BLaER1 (cell line): ENCODE measurements at regions not wholly inside any gene's neighbourhood (a gene's known extent, or its start where the extent isn't known, plus 50 kb on each side); places are given as distances from the start of the nearest gene placed in this dataset.
"Not testable (repeated sequence)": the region's sequence is repeated elsewhere in the genome, so short reads cannot be mapped to it uniquely, and the experiment has no call there.

Experiments
- H3K27ac ChIP-seq: shearing (Covaris generic); formaldehyde crosslinking; 2 replicates; pipeline ENCODE4 v1.8.1; 2022
- H3K27me3 ChIP-seq: shearing (Covaris generic); formaldehyde crosslinking; 2 replicates; pipeline ENCODE4 v1.8.1; 2022
- H3K36me3 ChIP-seq: shearing (Covaris generic); formaldehyde crosslinking; 2 replicates; pipeline ENCODE4 v1.8.1; 2022
- H3K4me1 ChIP-seq: shearing (Covaris generic); formaldehyde crosslinking; 2 replicates; pipeline ENCODE4 v1.8.1; 2022
- H3K4me2 ChIP-seq: shearing (Covaris generic); formaldehyde crosslinking; 2 replicates; pipeline ENCODE4 v1.8.1; 2022
- H3K4me3 ChIP-seq: shearing (Covaris generic); formaldehyde crosslinking; 2 replicates; pipeline ENCODE4 v1.8.1; 2022
- H3K9ac ChIP-seq: shearing (Covaris generic); formaldehyde crosslinking; 2 replicates; pipeline ENCODE4 v1.8.1; 2022
- H3K9me3 ChIP-seq: shearing (Covaris generic); formaldehyde crosslinking; 2 replicates; pipeline ENCODE4 v1.8.1; 2022
- H4K20me1 ChIP-seq: shearing (Covaris generic); formaldehyde crosslinking; 2 replicates; pipeline ENCODE4 v1.8.1; 2022
- Cebpa-rat ChIP-seq: shearing (Covaris generic); IDR thresholded peaks from 2 replicates; pipeline ENCODE4 v1.8.1; 2022

DNA sequence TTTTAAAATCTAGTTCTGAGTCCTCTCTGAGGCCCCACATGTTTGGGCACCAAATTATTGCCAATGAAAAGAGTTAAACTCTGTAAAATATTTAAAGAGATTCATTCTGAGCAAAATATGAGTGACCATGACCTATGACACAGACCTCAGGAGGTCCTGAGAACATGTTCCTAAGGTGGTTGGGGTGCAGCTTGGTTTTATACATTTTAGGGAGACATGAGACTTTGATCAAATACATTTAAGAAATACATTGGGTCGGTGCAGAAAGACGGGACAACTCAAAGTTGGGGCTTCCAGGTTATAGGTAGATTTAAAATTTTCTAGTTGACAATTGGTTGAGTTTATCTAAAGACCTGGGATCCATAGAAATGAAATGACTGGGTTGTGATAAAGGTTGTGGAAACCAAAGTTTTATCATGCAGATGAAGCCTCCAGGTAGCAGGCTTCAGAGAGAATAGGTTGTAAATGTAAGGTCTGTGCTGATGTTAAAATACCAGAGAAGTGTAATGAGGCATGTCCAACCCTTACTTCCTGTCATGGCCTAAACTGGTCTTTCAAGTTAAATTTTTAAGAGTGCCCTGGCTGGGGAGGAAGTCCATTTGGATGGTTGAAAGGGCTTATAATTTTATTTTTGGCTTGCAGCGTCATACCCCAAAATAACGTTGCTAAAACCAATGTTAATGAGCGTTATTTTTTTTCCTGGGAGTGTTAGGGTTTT lies 274.9 kb downstream of the NUF2 start:
- Histone ChIP-seq H3K4me3 (no peak overlapping the region), H3K4me1 (peaks cover 24% of the 10 kb centered on the region), H4K20me1 (no peaks in the 10 kb centered on the region), H3K4me2 (peak overlapping the region; percentile 71), H3K9ac (no peak overlapping the region), H3K27me3 (no peaks in the 10 kb centered on the region), H3K27ac (peak overlapping the region; percentile 24), H3K9me3 (peaks cover 25% of the 10 kb centered on the region), H3K36me3 (no peaks in the 10 kb centered on the region)
- TF ChIP-seq Cebpa-rat: no peak

DNA sequence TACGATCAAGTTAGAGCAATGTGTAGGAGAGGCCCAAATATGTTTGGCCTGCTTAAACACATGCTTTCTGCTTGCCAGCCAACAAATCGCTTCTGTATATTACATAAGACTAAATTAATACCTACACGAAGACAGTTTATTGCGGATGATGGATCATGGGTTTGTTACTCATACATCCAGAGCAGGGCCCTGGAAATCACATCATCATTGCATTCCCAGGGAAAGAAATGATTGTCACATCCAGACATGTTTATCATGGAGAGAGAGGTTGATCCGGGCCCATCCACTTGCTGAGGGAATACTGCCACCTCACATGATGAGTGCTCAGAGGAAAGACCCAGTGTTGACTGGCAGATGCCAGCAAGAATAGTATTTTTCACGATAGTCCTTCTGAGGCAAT lies 282.6 kb downstream of the NUF2 start:
- Histone ChIP-seq H3K9me3 (peaks cover 3% of the 10 kb centered on the region; the same call in 1 of the 2 replicates), H3K27ac (no peak overlapping the region), H3K4me1 (no peaks in the 10 kb centered on the region), H4K20me1 (no peaks in the 10 kb centered on the region), H3K4me3 (no peak overlapping the region), H3K36me3 (no peaks in the 10 kb centered on the region), H3K27me3 (no peaks in the 10 kb centered on the region), H3K9ac (no peak overlapping the region), H3K4me2 (no peak overlapping the region)
- no peak for TF ChIP-seq Cebpa-rat

DNA sequence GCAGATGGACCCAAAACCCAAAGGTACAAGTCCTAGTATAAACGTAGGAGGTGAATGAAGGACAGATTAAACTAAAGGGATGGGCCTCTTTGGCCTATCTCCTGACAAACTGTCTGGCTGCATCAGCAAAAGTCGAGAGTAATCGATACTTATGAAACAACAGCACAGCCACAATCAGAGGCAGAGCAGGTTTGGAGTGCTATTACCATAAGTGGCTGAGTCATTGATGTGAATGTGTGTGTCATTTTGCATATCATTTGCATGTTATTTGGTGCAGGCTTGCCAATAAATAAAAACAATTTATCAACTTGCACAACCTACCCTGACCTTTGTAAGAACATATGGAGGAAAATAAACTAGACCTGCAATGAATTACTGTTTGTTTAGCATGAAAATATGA lies 283.1 kb downstream of the NUF2 start:
- H3K27me3 ChIP-seq: no peaks in the 10 kb centered on the region
- no peak overlapping the region for H3K9ac ChIP-seq
- no peaks in the 10 kb centered on the region for H3K9me3 ChIP-seq
- H3K4me3 ChIP-seq: no peak overlapping the region
- no peak overlapping the region for H3K4me2 ChIP-seq
- no peaks in the 10 kb centered on the region for H3K36me3 ChIP-seq
- no peak for TF ChIP-seq Cebpa-rat
- H3K4me1 ChIP-seq: no peaks in the 10 kb centered on the region
- H3K27ac ChIP-seq: no peak overlapping the region
- no peaks in the 10 kb centered on the region for H4K20me1 ChIP-seq

DNA sequence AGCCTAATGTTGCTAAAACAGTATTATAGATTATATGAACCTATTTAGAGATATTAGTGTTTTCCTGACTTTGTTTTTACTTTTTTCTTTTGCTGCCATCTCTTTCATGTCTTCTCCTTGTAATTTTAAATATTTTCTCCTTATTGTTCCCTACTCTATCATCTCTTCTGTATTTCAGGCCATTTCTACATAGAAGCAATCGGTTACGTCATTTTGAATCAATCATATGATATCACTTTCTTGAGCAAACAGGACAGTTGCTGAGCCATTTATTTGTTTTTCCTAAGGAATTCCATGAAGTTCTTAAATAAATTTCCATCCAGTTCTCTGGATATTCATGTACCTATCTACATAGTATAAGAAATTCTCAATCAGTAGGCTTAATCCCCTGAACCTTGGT lies 287.2 kb downstream of the NUF2 start:
- no peak overlapping the region for H3K9ac ChIP-seq
- no peaks in the 10 kb centered on the region for H3K27me3 ChIP-seq
- no peak overlapping the region for H3K27ac ChIP-seq
- H3K4me1 ChIP-seq: no peaks in the 10 kb centered on the region
- no peaks in the 10 kb centered on the region for H3K9me3 ChIP-seq
- no peak for TF ChIP-seq Cebpa-rat
- H3K4me3 ChIP-seq: no peak overlapping the region
- no peak overlapping the region for H3K4me2 ChIP-seq
- no peaks in the 10 kb centered on the region for H4K20me1 ChIP-seq
- H3K36me3 ChIP-seq: no peaks in the 10 kb centered on the region

DNA sequence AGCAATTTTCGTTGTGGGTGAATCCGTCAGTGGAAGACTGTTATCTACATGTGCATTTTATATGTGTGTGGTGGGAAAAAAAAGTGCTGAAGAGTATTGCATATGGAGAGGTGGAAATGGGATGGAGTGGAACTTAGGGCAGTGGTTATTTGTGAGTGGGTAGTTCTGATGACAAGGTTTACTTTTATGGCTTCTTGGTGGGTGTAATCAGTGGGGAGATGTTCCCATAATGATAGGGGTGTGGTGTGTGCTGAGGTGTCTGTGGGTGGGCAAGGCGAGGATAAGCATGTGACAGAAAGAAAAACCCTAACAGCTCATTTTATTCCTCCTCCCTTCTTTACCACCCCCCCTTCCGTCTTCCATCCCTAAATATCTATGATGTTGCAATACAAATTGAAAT lies 288.1 kb downstream of the NUF2 start:
- Histone ChIP-seq H3K27me3 (no peaks in the 10 kb centered on the region), H3K9me3 (no peaks in the 10 kb centered on the region), H3K4me3 (no peak overlapping the region)

DNA sequence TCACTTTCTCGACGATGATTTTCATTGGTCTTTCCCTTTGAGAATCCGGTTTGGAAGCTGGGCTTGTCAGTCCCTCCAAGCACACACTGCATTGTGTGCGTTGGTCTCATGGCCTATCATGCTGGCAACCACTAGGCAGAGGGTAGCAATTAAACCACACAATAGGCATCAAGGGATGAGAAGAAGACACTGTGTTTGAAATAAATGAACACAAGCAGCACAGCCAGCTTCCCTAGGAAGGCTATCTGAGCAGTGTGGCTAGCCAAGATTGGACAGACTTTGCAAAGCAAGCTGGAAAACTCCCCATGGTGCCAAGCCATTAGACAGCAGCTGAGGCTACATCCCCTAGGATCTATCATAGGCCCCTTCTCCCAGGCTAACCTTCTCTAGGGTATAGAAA lies 288.7 kb downstream of the NUF2 start:
- Histone ChIP-seq H3K9ac (no peak overlapping the region), H3K4me2 (no peak overlapping the region), H3K9me3 (no peaks in the 10 kb centered on the region), H4K20me1 (no peaks in the 10 kb centered on the region), H3K4me3 (no peak overlapping the region), H3K27me3 (no peaks in the 10 kb centered on the region), H3K4me1 (no peaks in the 10 kb centered on the region), H3K36me3 (no peaks in the 10 kb centered on the region), H3K27ac (no peak overlapping the region)
- no peak for TF ChIP-seq Cebpa-rat

More for the DNA sequence above, 288.1 kb downstream of the NUF2 start:
- no peaks in the 10 kb centered on the region for H3K36me3 ChIP-seq
- H3K9ac ChIP-seq: no peak overlapping the region
- no peak overlapping the region for H3K4me2 ChIP-seq
- no peak overlapping the region for H3K27ac ChIP-seq
- no peaks in the 10 kb centered on the region for H4K20me1 ChIP-seq
- no peak for TF ChIP-seq Cebpa-rat
- H3K4me1 ChIP-seq: no peaks in the 10 kb centered on the region

DNA sequence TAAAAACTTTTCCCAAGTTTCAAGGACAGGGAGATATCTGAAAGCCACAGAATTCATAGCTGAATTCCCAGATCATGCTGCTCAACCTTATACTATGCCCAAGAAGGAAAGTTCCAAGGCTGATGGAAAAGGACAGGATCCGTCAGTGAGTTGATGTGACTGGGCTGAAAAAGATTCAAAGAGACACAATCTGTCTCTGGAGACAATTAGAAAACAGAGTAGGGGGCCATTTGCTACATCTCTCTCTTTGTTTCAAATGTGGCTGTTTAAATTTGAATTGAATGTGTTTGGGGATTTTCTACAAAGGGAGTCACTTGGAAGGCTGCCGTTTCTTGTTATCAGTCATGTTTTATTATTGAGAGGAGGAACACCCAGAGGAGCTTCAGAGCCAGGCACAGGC lies 292.6 kb downstream of the NUF2 start:
- Histone ChIP-seq H3K9me3 (no peaks in the 10 kb centered on the region), H3K4me3 (no peak overlapping the region), H3K27ac (no peak overlapping the region), H3K4me2 (no peak overlapping the region), H3K4me1 (no peaks in the 10 kb centered on the region), H3K9ac (no peak overlapping the region), H3K27me3 (no peaks in the 10 kb centered on the region), H3K36me3 (no peaks in the 10 kb centered on the region), H4K20me1 (no peaks in the 10 kb centered on the region)
- no peak for TF ChIP-seq Cebpa-rat

DNA sequence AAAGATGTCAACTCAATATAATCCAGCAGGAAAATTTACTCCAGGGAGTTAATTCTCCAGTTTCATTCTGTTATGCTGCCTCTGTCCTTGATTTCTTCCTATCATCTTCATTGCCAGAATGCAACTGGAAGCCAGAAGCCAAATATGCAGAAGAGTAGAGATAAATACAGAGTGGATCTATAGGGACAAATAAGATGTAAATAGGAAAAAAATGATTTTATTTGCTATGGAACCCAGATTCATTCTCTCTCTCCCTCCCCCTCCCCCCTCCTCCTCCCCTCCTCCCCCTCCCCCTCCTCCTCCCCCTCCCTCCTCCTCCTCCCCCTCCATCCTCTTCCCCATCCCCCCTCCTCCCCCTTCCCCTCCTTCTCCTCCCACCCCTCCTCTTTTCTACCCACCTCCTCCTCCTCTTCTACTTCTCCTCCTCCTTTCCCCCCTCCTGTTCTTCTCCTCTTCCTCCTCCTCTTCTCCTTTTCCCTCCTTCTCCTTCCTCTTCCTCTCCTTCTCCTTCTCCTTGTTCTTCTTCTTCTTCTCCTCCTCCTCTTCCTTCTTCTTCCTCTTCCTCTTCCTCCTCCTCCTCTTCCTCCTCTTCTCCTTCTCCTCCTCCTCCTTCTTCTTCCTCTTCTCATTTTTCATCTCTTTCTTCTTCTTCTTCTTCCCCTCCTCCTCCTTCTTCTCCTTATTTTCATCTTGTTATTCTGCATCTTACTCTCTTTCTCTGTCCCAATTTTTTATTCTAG lies 306.4 kb downstream of the NUF2 start:
- Histone ChIP-seq H3K9ac (no peak overlapping the region), H4K20me1 (no peaks in the 10 kb centered on the region), H3K27ac (no peak overlapping the region), H3K4me3 (no peak overlapping the region), H3K9me3 (peaks cover 19% of the 10 kb centered on the region), H3K4me2 (no peak overlapping the region), H3K4me1 (no peaks in the 10 kb centered on the region), H3K27me3 (no peaks in the 10 kb centered on the region), H3K36me3 (no peaks in the 10 kb centered on the region)
- no peak for TF ChIP-seq Cebpa-rat

DNA sequence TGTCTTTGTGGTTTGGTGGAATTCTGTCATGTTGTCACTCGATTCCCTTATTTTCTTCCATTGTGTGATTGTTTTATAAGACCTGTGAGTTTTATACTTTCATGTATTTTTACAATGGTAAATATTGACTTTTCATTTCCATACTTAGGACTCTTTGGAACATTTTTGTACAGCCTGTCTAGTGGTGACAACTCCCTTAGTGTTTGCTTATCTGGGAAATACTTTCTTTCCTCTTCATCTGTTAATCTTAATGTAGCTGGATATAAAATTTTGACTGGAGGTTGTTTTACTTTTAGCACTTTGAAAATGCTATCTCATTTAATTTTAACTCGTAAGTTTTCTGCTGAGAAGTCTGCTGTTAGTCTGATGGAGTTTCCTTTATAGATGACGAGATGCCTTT lies 310.5 kb downstream of the NUF2 start:
- H3K4me2 ChIP-seq: no peak overlapping the region
- no peaks in the 10 kb centered on the region for H3K36me3 ChIP-seq
- peaks cover 30% of the 10 kb centered on the region for H3K9me3 ChIP-seq
- no peak overlapping the region for H3K4me3 ChIP-seq
- no peaks in the 10 kb centered on the region for H3K27me3 ChIP-seq
- TF ChIP-seq Cebpa-rat: no peak
- H3K9ac ChIP-seq: no peak overlapping the region
- no peak overlapping the region for H3K27ac ChIP-seq
- H4K20me1 ChIP-seq: no peaks in the 10 kb centered on the region
- no peaks in the 10 kb centered on the region for H3K4me1 ChIP-seq

DNA sequence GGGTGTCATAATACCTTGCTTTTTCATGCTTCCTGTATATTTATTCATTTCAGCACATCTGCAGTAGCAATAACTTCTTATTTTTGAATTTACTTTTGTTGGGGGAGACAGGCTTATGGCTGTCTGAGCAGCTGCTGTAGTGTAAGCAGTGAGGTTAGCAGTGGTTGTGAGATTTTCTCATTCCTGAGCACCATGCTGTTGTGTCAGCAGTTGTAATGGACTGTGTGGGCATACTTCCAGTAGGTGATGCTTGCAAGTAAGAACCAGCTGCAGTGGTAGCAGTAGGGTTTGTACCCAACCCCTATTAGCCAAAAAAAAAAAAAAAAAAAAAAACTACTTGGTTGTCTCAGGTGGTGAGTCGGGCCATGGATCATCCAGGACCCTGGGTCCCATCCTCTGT lies 311.6 kb downstream of the NUF2 start:
- H3K27ac ChIP-seq: no peak overlapping the region
- peaks cover 30% of the 10 kb centered on the region for H3K9me3 ChIP-seq
- H4K20me1 ChIP-seq: no peaks in the 10 kb centered on the region
- H3K4me2 ChIP-seq: no peak overlapping the region
- H3K36me3 ChIP-seq: no peaks in the 10 kb centered on the region
- no peak overlapping the region for H3K9ac ChIP-seq
- no peaks in the 10 kb centered on the region for H3K27me3 ChIP-seq
- no peak overlapping the region for H3K4me3 ChIP-seq
- H3K4me1 ChIP-seq: no peaks in the 10 kb centered on the region
- no peak for TF ChIP-seq Cebpa-rat

DNA sequence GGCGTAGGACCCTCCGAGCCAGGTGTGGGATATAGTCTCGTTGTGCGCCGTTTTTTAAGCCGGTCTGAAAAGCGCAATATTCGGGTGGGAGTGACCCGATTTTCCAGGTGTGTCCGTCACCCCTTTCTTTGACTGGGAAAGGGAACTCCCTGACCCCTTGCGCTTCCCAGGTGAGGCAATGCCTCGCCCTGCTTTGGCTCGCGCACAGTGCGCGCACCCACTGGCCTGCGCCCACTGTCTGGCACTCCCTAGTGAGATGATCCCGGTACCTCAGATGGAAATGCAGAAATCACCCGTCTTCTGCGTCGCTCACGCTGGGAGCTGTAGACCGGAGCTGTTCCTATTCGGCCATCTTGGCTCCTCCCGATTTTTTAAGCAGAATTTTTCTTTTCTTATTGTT lies 323.9 kb downstream of the NUF2 start:
- H3K4me3 ChIP-seq, H3K4me2 ChIP-seq, H3K27ac ChIP-seq, H3K4me1 ChIP-seq, H4K20me1 ChIP-seq, H3K9me3 ChIP-seq, H3K9ac ChIP-seq, H3K27me3 ChIP-seq, H3K36me3 ChIP-seq: not testable (repeated sequence)
